K562 (cell line): ENCODE measurements at regions not wholly inside any gene's neighbourhood (a gene's known extent, or its start where the extent isn't known, plus 50 kb on each side); places are given as distances from the start of the nearest gene placed in this dataset.

ENCODE experiments used
- CBX3 ChIP-seq, 2 experiments: IDR thresholded peaks; 1 replicate in 1 of 2; 2 replicates in 1 of 2; pipeline ENCODE4 v1.6.1; 2012; ENCODE audit warnings: inconsistent platforms in 2 of 2, low read length in 2 of 2, borderline replicate concordance in 1 of 2, control low read depth in 1 of 2
- MYC ChIP-seq, 2 experiments: fragments of 250-450 bp in 1 of 2; sonication (Bioruptor Pico) in 1 of 2; IDR thresholded peaks; 2 replicates each; pipeline versions ENCODE4 v1.5.1 to v1.6.1; 2012 to 2021; ENCODE audit warnings: low read depth in 2 of 2, borderline replicate concordance in 1 of 2, improper control_type of control experiment in 1 of 2, low read length in 1 of 2, mild to moderate bottlenecking in 1 of 2, moderate library complexity in 1 of 2
- SPI1 ChIP-seq: IDR thresholded peaks from 2 replicates; pipeline ENCODE4 v1.6.1; 2011; ENCODE audit warnings: low read depth, low read length, control low read depth, borderline replicate concordance

- TF ChIP-seq SPI1: peak; percentile 65
- no peak for TF ChIP-seq CBX3 (IDR thresholded peaks at IDR 0.05; ENCODE audit: borderline replicate concordance in 1 of 2, low read length in 2 of 2)
- no peak for TF ChIP-seq MYC (IDR thresholded peaks at IDR 0.05; ENCODE audit: low read depth, low read length)
- TF ChIP-seq MYC (CRISPR knock-in tag; IDR thresholded peaks at IDR 0.05; ENCODE audit: borderline replicate concordance, low read depth): no peak
Observed at GRCh38 chr10:78362406-78363022, 328.9 kb downstream of the RPS24 start.
